Retinal pigment epithelial cell (primary cell): ENCODE measurements at regions not wholly inside any gene's neighbourhood (a gene's known extent, or its start where the extent isn't known, plus 50 kb on each side); places are given as distances from the start of the nearest gene placed in this dataset.

Experiments
- DNase-seq: peaks from one replicate; pipeline ENCODE4 v3.0.0-alpha.2; 2010; ENCODE audit warnings: low read depth
- H3K4me3 ChIP-seq: 2 replicates; pipeline ENCODE4 v1.5.1; 2011; ENCODE audit warnings: mild to moderate bottlenecking, low read length, control low read depth, moderate library complexity
- CTCF ChIP-seq: conservative IDR thresholded peaks from 2 replicates; pipeline ENCODE4 v1.5.1; 2011; ENCODE audit warnings: low read depth, low read length, control low read depth, inconsistent platforms

GRCh38 chr6:132893772-132894490, 79.6 kb downstream of the RPS12 start:
- TF ChIP-seq CTCF: no peak
- no peak for DNase-seq
- no peak overlapping the region for H3K4me3 ChIP-seq

- TF ChIP-seq CTCF: no peak
- DNase-seq: no peak
- no peak overlapping the region for H3K4me3 ChIP-seq
These were observed 84.0 kb downstream of the RPS12 start for GRCh38 chr6:132898376-132898775.

- H3K4me3 ChIP-seq: no peak overlapping the region
- no peak for DNase-seq
- TF ChIP-seq CTCF: no peak
These were observed 86.5 kb downstream of the RPS12 start for GRCh38 chr6:132900849-132901248.

- DNase-seq: no peak
- TF ChIP-seq CTCF: no peak
These were observed 88.5 kb downstream of the RPS12 start for GRCh38 chr6:132902901-132903300.

GRCh38 chr6:132907231-132907630, 92.9 kb downstream of the RPS12 start:
- no peak overlapping the region for H3K4me3 ChIP-seq
- TF ChIP-seq CTCF: no peak
- no peak for DNase-seq

More at GRCh38 chr6:132902901-132903300, 88.5 kb downstream of the RPS12 start:
- no peak overlapping the region for H3K4me3 ChIP-seq

GRCh38 chr6:132907914-132908313, 93.5 kb downstream of the RPS12 start:
- no peak for TF ChIP-seq CTCF
- H3K4me3 ChIP-seq: no peak overlapping the region
- DNase-seq: no peak

- no peak for DNase-seq
- H3K4me3 ChIP-seq: no peak overlapping the region
- no peak for TF ChIP-seq CTCF
These were observed 95.4 kb downstream of the RPS12 start for GRCh38 chr6:132909742-132910141.
